H9 (cell line): ENCODE measurements at regions not wholly inside any gene's neighbourhood (a gene's known extent, or its start where the extent isn't known, plus 50 kb on each side); places are given as distances from the start of the nearest gene placed in this dataset.

Experiments
- DNase-seq: peaks from one replicate; pipeline ENCODE4 v3.0.0-alpha.2; 2017
- H2AFZ ChIP-seq: one replicate; pipeline ENCODE4 v1.6.1; 2013; ENCODE audit warnings: mild to moderate bottlenecking, low read length, control low read depth, moderate library complexity
- H2AK5ac ChIP-seq: 2 replicates; pipeline ENCODE4 v1.6.1; 2013; ENCODE audit warnings: low read length, control low read depth, mixed read lengths; ENCODE audit not compliant: insufficient read length
- H2BK120ac ChIP-seq: one replicate; pipeline ENCODE4 v1.6.1; 2013; ENCODE audit warnings: low read depth, mild to moderate bottlenecking, low read length, control low read depth, inconsistent platforms; ENCODE audit not compliant: poor library complexity, severe bottlenecking
- H2BK12ac ChIP-seq: 2 replicates; pipeline ENCODE4 v1.6.1; 2013; ENCODE audit warnings: low read length, control low read depth, mixed read lengths, low read depth; ENCODE audit not compliant: insufficient read length
- H2BK15ac ChIP-seq: 2 replicates; pipeline ENCODE4 v1.6.1; 2013; ENCODE audit warnings: low read depth, low read length, control low read depth
- H2BK20ac ChIP-seq: one replicate; pipeline ENCODE4 v1.6.1; 2013; ENCODE audit warnings: low read depth, mild to moderate bottlenecking, low read length, control low read depth, inconsistent platforms; ENCODE audit not compliant: poor library complexity, severe bottlenecking
- H2BK5ac ChIP-seq: 2 replicates; pipeline ENCODE4 v1.6.1; 2013; ENCODE audit warnings: low read length, control low read depth, mixed read lengths; ENCODE audit not compliant: insufficient read length
- H3K14ac ChIP-seq: 2 replicates; pipeline ENCODE4 v1.6.1; 2013; ENCODE audit warnings: low read length, control low read depth; ENCODE audit not compliant: insufficient read depth
- H3K18ac ChIP-seq: 2 replicates; pipeline ENCODE4 v1.6.1; 2013; ENCODE audit warnings: low read depth, mild to moderate bottlenecking, mixed read lengths, low read length, control low read depth; ENCODE audit not compliant: insufficient read length
- H3K23ac ChIP-seq: 2 replicates; pipeline ENCODE4 v1.6.1; 2013; ENCODE audit warnings: low read length, control low read depth, mixed read lengths, low read depth; ENCODE audit not compliant: insufficient read length
- H3K23me2 ChIP-seq: 2 replicates; pipeline ENCODE4 v1.6.1; 2013; ENCODE audit warnings: low read depth, mild to moderate bottlenecking, mixed read lengths, low read length, control low read depth; ENCODE audit not compliant: insufficient read length, poor library complexity, severe bottlenecking
- H3K27ac ChIP-seq: 2 replicates; pipeline ENCODE4 v1.5.1; 2013; ENCODE audit warnings: low read length, control low read depth, mixed read lengths, low read depth; ENCODE audit not compliant: insufficient read length
- H3K27me3 ChIP-seq: 2 replicates; pipeline ENCODE4 v1.6.1; 2013; ENCODE audit warnings: low read length, control low read depth, inconsistent platforms; ENCODE audit not compliant: insufficient read depth
- H3K4ac ChIP-seq: 2 replicates; pipeline ENCODE4 v1.6.1; 2013; ENCODE audit warnings: low read depth, mild to moderate bottlenecking, control low read depth, inconsistent platforms, low read length, moderate library complexity
- H3K4me1 ChIP-seq: 2 replicates; pipeline ENCODE4 v1.6.1; 2013; ENCODE audit warnings: low read length, control low read depth, inconsistent platforms; ENCODE audit not compliant: insufficient read depth
- H3K4me2 ChIP-seq: 2 replicates; pipeline ENCODE4 v1.6.1; 2013; ENCODE audit warnings: low read length, control low read depth, mixed read lengths; ENCODE audit not compliant: insufficient read length, insufficient read depth
- H3K56ac ChIP-seq: 2 replicates; pipeline ENCODE4 v1.6.1; 2013; ENCODE audit warnings: low read depth, mild to moderate bottlenecking, mixed read lengths, low read length, control low read depth; ENCODE audit not compliant: insufficient read length
- H3K79me1 ChIP-seq: 2 replicates; pipeline ENCODE4 v1.6.1; 2013; ENCODE audit warnings: low read depth, mild to moderate bottlenecking, moderate library complexity, low read length, control low read depth, inconsistent platforms; ENCODE audit not compliant: insufficient read depth, poor library complexity, severe bottlenecking
- H3K79me2 ChIP-seq: 2 replicates; pipeline ENCODE4 v1.6.1; 2013; ENCODE audit warnings: low read length, control low read depth, inconsistent platforms; ENCODE audit not compliant: insufficient read depth
- H3K9ac ChIP-seq: 2 replicates; pipeline ENCODE4 v1.6.1; 2013; ENCODE audit warnings: low read length, control low read depth, mixed read lengths; ENCODE audit not compliant: insufficient read length; ENCODE audit errors: extremely low read depth
- H3K9me3 ChIP-seq: one replicate; pipeline ENCODE4 v1.6.1; 2013; ENCODE audit warnings: low read depth, low read length, inconsistent platforms; ENCODE audit not compliant: control insufficient read depth
- H3T11ph ChIP-seq: one replicate; pipeline ENCODE4 v1.6.1; 2013; ENCODE audit warnings: mild to moderate bottlenecking, low read length, control low read depth, inconsistent platforms
- H4K20me1 ChIP-seq: one replicate; pipeline ENCODE4 v1.6.1; 2013; ENCODE audit not compliant: control insufficient read depth, insufficient read length, insufficient read depth
- H4K5ac ChIP-seq: 2 replicates; pipeline ENCODE4 v1.6.1; 2013; ENCODE audit warnings: low read depth, mild to moderate bottlenecking, mixed read lengths, low read length, control low read depth; ENCODE audit not compliant: insufficient read length
- H4K8ac ChIP-seq: replicated peaks from 2 replicates; pipeline ENCODE4 v1.6.1; 2013; ENCODE audit warnings: low read length, control low read depth, mixed read lengths, low read depth; ENCODE audit not compliant: insufficient read length
- H4K91ac ChIP-seq: 2 replicates; pipeline ENCODE4 v1.6.1; 2013; ENCODE audit warnings: low read depth, mild to moderate bottlenecking, moderate library complexity, mixed read lengths, low read length, control low read depth; ENCODE audit not compliant: insufficient read length
- H3K27ac Mint-ChIP-seq, 3 experiments: 2 replicates in 2 of 3; 3 replicates in 1 of 3; pipeline ENCODE4 v1.8.0; 2020 to 2021; ENCODE audit warnings: mixed read lengths in 3 of 3, mild to moderate bottlenecking in 1 of 3, moderate library complexity in 1 of 3
- H3K27me3 Mint-ChIP-seq: 2 replicates; pipeline ENCODE4 v1.8.0; 2021; ENCODE audit warnings: low read depth, mild to moderate bottlenecking, moderate library complexity, mixed read lengths
- H3K36me3 Mint-ChIP-seq, 3 experiments: 2 replicates in 2 of 3; 3 replicates in 1 of 3; pipeline ENCODE4 v1.8.0; 2020 to 2021; ENCODE audit warnings: low read depth in 3 of 3, mixed read lengths in 3 of 3; ENCODE audit not compliant: insufficient read depth in 1 of 3
- H3K4me1 Mint-ChIP-seq, 2 experiments: 2 replicates each; pipeline ENCODE4 v1.8.0; 2020; ENCODE audit warnings: mixed read lengths in 2 of 2
- H3K4me3 Mint-ChIP-seq, 2 experiments: 2 replicates in 1 of 2; 3 replicates in 1 of 2; pipeline ENCODE4 v1.8.0; 2020 to 2021; ENCODE audit warnings: mild to moderate bottlenecking in 2 of 2, mixed read lengths in 2 of 2, moderate library complexity in 1 of 2
- H3K9me3 Mint-ChIP-seq, 2 experiments: 2 replicates in 1 of 2; 3 replicates in 1 of 2; pipeline ENCODE4 v1.8.0; 2020; ENCODE audit warnings: mild to moderate bottlenecking in 2 of 2, mixed read lengths in 2 of 2, moderate library complexity in 1 of 2
- CTCF ChIP-seq: fragments of 200-600 bp; sonication (generic); conservative IDR thresholded peaks from 3 replicates; pipeline ENCODE4 v1.8.0; 2021; ENCODE audit warnings: antibody characterized with exemption, mild to moderate bottlenecking
- WGBS: extraction: QIAGEN DNeasy Blood & Tissue Kit; methylation state at CpG from one replicate; pipeline ENCODE4 v1.1.7; 2013; ENCODE audit warnings: missing lambda C conversion rate, low lambda C conversion rate, mixed read lengths; ENCODE audit not compliant: insufficient read length; ENCODE audit errors: extremely low coverage; 5-methylcytosine and 5-hydroxymethylcytosine counted together

GRCh38 chr19:16026131-16026530, 50.2 kb upstream of the TPM4 start:
- H2BK20ac ChIP-seq, result no peak overlapping the region
- H3K56ac ChIP-seq, result no peak overlapping the region
- H3K27ac ChIP-seq, result no peak overlapping the region
- no peak overlapping the region; the same call in 1 of the 2 replicates for H3K14ac ChIP-seq
- H3K27ac Mint-ChIP-seq, result no peak overlapping the region
- H3T11ph ChIP-seq, result no peak overlapping the region
- no peak overlapping the region for H4K8ac ChIP-seq
- no peaks in the 10 kb centered on the region for H3K23me2 ChIP-seq
- H3K4me1 ChIP-seq, result no peaks in the 10 kb centered on the region
- H3K36me3 Mint-ChIP-seq, result peaks cover 0 to under 1% (median 0%) of the 10 kb centered on the region in 3 experiments; a peak in 1 of 7 replicates
- H3K27me3 Mint-ChIP-seq, result peaks cover 1% of the 10 kb centered on the region; the same call in 1 of the 2 replicates
- no peak overlapping the region for H2BK5ac ChIP-seq
- no peak overlapping the region for H2BK12ac ChIP-seq
- H3K9ac ChIP-seq, result no peak overlapping the region
- H3K27me3 ChIP-seq, result no peaks in the 10 kb centered on the region
- H2BK120ac ChIP-seq, result no peak overlapping the region
- no peaks in the 10 kb centered on the region for H3K79me1 ChIP-seq
- WGBS, result no CpG with 5 or more reads among the region's 19 CpGs
- H3K4ac ChIP-seq, result no peak overlapping the region
- H3K4me2 ChIP-seq, result no peak overlapping the region
- H3K79me2 ChIP-seq, result no peaks in the 10 kb centered on the region
- DNase-seq, result no peak
- no peak overlapping the region for H2BK15ac ChIP-seq
- H4K20me1 ChIP-seq, result no peaks in the 10 kb centered on the region
- H3K9me3 ChIP-seq, result peaks cover 41% of the 10 kb centered on the region
- no peak overlapping the region for H3K23ac ChIP-seq
- H4K91ac ChIP-seq, result no peak overlapping the region
- H3K18ac ChIP-seq, result no peak overlapping the region
- H3K4me3 Mint-ChIP-seq, result no peak overlapping the region
- no peaks in the 10 kb centered on the region for H3K4me1 Mint-ChIP-seq
- H2AFZ ChIP-seq, result no peak overlapping the region
- peaks cover 5 to 93% of the 10 kb centered on the region in 2 experiments for H3K9me3 Mint-ChIP-seq
- no peak for TF ChIP-seq CTCF
- no peak overlapping the region for H4K5ac ChIP-seq
- no peak overlapping the region for H2AK5ac ChIP-seq
